Keratinocyte (primary cell): ENCODE measurements at regions not wholly inside any gene's neighbourhood (a gene's known extent, or its start where the extent isn't known, plus 50 kb on each side); places are given as distances from the start of the nearest gene placed in this dataset.

ENCODE experiments used
- CTCF ChIP-seq, 3 experiments: IDR thresholded peaks in 1 of 3; conservative IDR thresholded peaks in 1 of 3; optimal IDR thresholded peaks in 1 of 3; 2 replicates in 2 of 3; 3 replicates in 1 of 3; pipeline versions ENCODE3 to v1.5.1; 2011; ENCODE audit warnings: low read length in 3 of 3, mild to moderate bottlenecking in 3 of 3, moderate library complexity in 2 of 3, control low read depth in 1 of 3, inconsistent platforms in 1 of 3; ENCODE audit not compliant: insufficient read depth in 2 of 3; ENCODE audit errors: extremely low read depth in 1 of 3
- EZH2 ChIP-seq: IDR thresholded peaks from one replicate; pipeline ENCODE4 v1.6.1; 2012; ENCODE audit warnings: inconsistent platforms, mild to moderate bottlenecking, low read length, moderate library complexity

GRCh38 chr3:22506871-22507270 lies 696.3 kb upstream of the UBE2E2 start:
- TF ChIP-seq CTCF (optimal IDR thresholded peaks at IDR 0.05 in 1 of 3, IDR thresholded peaks at IDR 0.05 in 1 of 3, conservative IDR thresholded peaks at IDR 0.05 in 1 of 3; ENCODE audit: extremely low read depth in 1 of 3, insufficient read depth in 2 of 3, low read length in 3 of 3) (no peak), EZH2 (no peak)
